ENCODE measurements at regions not wholly inside any gene's neighbourhood (a gene's known extent, or its start where the extent isn't known, plus 50 kb on each side); places are given as distances from the start of the nearest gene placed in this dataset.
"Not testable (repeated sequence)": the region's sequence is repeated elsewhere in the genome, so short reads cannot be mapped to it uniquely, and the experiment has no call there.

GRCh38 chr5:82879089-82879488 lies 198.1 kb downstream of the TMEM167A start:
- H3K4me3 ChIP-seq (ENCODE audit: low read length): no peak overlapping the region
- TF ChIP-seq, protein P1, sequence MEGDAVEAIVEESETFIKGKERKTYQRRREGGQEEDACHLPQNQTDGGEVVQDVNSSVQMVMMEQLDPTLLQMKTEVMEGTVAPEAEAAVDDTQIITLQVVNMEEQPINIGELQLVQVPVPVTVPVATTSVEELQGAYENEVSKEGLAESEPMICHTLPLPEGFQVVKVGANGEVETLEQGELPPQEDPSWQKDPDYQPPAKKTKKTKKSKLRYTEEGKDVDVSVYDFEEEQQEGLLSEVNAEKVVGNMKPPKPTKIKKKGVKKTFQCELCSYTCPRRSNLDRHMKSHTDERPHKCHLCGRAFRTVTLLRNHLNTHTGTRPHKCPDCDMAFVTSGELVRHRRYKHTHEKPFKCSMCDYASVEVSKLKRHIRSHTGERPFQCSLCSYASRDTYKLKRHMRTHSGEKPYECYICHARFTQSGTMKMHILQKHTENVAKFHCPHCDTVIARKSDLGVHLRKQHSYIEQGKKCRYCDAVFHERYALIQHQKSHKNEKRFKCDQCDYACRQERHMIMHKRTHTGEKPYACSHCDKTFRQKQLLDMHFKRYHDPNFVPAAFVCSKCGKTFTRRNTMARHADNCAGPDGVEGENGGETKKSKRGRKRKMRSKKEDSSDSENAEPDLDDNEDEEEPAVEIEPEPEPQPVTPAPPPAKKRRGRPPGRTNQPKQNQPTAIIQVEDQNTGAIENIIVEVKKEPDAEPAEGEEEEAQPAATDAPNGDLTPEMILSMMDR (conservative IDR thresholded peaks at IDR 0.05; ENCODE audit: low read length): no peak
- DNase-seq (ENCODE audit: low read depth): no peak

- DNase-seq (ENCODE audit: low read depth): no peak
- no peak overlapping the region for H3K4me3 ChIP-seq (ENCODE audit: low read length)
- TF ChIP-seq, protein P1 (conservative IDR thresholded peaks at IDR 0.05; ENCODE audit: low read length): no peak
These were observed 203.7 kb downstream of the TMEM167A start for GRCh38 chr5:82873452-82873851.

DNA sequence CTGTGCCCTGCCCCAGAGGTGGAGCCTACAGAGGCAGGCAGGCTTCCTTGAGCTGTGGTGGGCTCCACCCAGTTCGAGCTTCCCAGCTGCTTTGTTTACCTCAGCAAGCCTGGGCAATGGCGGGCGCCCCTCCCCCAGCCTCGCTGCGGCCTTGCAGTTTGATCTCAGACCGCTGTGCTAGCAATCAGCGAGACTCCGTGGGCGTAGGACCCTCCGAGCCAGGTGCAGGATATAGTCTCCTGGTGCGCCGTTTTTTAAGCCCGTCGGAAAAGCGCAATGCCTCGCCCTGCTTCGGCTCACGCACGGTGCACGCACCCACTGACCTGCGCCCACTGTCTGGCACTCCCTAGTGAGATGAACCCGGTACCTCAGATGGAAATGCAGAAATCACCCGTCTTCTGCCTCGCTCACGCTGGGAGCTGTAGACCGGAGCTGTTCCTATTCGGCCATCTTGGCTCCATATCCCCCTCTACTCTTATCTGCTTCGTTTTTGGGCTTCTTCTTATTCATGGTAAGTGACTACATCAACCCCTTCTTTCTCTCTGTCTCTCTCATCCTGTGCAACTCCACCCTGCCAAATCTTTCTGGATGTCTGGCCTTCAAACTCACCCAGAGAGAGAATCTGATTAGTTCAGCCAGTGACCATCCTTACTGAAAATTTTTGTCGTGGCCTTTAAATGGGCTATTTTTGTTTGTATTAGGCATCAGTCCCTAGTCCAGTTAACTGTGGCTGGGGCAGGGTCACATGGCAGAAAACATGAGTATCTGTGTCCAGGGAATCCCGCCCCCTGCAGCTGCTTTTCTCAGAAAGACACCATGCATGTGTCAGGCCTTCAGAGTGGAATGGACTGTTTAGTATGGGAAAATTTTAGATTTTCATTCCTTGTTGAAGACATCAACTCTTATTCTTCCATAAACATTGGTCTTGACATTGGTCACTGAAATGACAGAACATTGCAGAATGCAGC lies 204.6 kb downstream of the TMEM167A start:
- not testable (repeated sequence) for H3K4me3 ChIP-seq (ENCODE audit: low read length); DNase-seq (ENCODE audit: low read depth)

DNA sequence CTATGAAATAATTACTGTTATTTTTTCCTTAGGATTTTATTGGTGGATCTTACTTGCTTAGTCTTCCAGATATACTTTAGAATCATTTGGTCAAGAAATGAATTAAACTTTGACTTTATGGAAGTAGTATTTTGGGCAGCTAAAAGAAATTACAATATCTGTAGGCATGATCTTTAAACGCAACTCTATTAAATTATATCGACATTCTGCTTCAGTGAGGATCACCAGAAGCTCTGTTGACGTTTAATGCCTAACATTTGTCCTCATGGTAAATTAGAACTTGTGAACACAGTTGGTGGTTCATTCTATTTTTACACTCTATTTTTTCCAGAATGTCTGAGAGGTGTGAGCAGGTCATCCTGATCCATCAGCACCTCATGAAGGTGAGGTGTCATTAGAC lies 211.6 kb downstream of the TMEM167A start:
- no peak overlapping the region for H3K4me3 ChIP-seq (ENCODE audit: low read length)
- no peak for DNase-seq (ENCODE audit: low read depth)
- TF ChIP-seq, protein P1 (conservative IDR thresholded peaks at IDR 0.05; ENCODE audit: low read length): no peak

- no peak for DNase-seq (ENCODE audit: low read depth)
- H3K4me3 ChIP-seq (ENCODE audit: low read length): no peak overlapping the region
- TF ChIP-seq, protein P1 (conservative IDR thresholded peaks at IDR 0.05; ENCODE audit: low read length): no peak
These were observed 213.9 kb downstream of the TMEM167A start for GRCh38 chr5:82863266-82863665.

GRCh38 chr5:82862711-82863110 lies 214.5 kb downstream of the TMEM167A start:
- TF ChIP-seq, protein P1 (conservative IDR thresholded peaks at IDR 0.05; ENCODE audit: low read length): no peak
- no peak for DNase-seq (ENCODE audit: low read depth)
- H3K4me3 ChIP-seq (ENCODE audit: low read length): no peak overlapping the region

DNA sequence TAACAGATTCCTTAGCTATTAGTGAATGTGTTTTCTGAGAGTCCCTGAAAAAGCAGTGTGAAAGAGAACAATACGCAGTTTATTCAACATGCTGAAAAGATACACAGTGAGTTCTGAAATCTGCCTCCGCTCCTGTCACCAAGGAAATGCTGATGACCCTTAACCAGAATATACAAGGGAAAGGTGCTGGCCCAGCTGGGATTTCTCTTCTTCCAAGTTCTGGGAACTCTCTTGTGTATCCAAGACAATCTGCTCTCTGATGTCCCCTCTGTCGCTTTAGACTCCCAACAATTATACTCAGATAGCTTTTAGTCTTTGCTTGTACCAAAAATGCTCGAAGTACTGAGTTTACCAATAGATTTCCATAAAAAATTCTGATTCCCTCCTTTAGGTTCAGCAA lies 214.9 kb downstream of the TMEM167A start:
- H3K4me3 ChIP-seq (ENCODE audit: low read length): no peak overlapping the region
- TF ChIP-seq, protein P1 (conservative IDR thresholded peaks at IDR 0.05; ENCODE audit: low read length): no peak
- no peak for DNase-seq (ENCODE audit: low read depth)

All from AG10803 (cell line).